ENCODE measurements at regions not wholly inside any gene's neighbourhood (a gene's known extent, or its start where the extent isn't known, plus 50 kb on each side); places are given as distances from the start of the nearest gene placed in this dataset.
"Not testable (repeated sequence)": the region's sequence is repeated elsewhere in the genome, so short reads cannot be mapped to it uniquely, and the experiment has no call there.

DNA sequence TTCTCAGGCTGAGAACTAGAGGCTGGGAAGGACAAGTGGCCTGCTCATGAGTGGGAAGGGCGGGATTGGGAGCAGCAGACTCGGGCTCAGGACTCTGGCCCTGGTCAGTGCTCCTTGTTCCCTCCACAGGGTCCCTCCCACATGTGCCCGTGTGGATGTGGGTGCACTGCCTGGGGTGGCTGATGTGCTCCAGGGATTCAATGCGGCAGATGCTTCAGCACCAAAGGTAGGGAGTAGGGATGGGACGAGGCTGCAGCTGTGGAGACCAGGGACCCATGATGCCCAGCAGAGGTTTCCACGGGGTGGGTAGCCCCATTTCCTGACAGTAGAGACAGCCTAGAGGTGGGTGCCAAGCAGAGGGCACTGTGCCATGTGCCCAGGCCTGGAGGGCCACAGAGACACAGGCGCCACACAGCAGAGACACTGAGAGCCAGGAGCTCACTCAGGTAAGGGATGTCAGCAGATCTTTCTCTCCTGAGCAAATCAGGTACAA is 89.5 kb downstream of the GGTLC2 start:
- H3K27me3 Mint-ChIP-seq (ENCODE audit: low read depth) = peaks cover 91% of the 10 kb centered on the region
- H3K36me3 Mint-ChIP-seq (ENCODE audit: low read depth) = no peaks in the 10 kb centered on the region
- no peaks in the 10 kb centered on the region for H3K4me1 Mint-ChIP-seq
- no peak overlapping the region for H3K27ac Mint-ChIP-seq (ENCODE audit: unreplicated experiment)
- no peak overlapping the region for H3K4me3 Mint-ChIP-seq
- H3K9me3 Mint-ChIP-seq = peaks cover 4% of the 10 kb centered on the region
- TF ChIP-seq, protein P1, sequence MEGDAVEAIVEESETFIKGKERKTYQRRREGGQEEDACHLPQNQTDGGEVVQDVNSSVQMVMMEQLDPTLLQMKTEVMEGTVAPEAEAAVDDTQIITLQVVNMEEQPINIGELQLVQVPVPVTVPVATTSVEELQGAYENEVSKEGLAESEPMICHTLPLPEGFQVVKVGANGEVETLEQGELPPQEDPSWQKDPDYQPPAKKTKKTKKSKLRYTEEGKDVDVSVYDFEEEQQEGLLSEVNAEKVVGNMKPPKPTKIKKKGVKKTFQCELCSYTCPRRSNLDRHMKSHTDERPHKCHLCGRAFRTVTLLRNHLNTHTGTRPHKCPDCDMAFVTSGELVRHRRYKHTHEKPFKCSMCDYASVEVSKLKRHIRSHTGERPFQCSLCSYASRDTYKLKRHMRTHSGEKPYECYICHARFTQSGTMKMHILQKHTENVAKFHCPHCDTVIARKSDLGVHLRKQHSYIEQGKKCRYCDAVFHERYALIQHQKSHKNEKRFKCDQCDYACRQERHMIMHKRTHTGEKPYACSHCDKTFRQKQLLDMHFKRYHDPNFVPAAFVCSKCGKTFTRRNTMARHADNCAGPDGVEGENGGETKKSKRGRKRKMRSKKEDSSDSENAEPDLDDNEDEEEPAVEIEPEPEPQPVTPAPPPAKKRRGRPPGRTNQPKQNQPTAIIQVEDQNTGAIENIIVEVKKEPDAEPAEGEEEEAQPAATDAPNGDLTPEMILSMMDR (conservative IDR thresholded peaks at IDR 0.05) = no peak
- no peak for DNase-seq (ENCODE audit: low read depth, low spot score)

DNA sequence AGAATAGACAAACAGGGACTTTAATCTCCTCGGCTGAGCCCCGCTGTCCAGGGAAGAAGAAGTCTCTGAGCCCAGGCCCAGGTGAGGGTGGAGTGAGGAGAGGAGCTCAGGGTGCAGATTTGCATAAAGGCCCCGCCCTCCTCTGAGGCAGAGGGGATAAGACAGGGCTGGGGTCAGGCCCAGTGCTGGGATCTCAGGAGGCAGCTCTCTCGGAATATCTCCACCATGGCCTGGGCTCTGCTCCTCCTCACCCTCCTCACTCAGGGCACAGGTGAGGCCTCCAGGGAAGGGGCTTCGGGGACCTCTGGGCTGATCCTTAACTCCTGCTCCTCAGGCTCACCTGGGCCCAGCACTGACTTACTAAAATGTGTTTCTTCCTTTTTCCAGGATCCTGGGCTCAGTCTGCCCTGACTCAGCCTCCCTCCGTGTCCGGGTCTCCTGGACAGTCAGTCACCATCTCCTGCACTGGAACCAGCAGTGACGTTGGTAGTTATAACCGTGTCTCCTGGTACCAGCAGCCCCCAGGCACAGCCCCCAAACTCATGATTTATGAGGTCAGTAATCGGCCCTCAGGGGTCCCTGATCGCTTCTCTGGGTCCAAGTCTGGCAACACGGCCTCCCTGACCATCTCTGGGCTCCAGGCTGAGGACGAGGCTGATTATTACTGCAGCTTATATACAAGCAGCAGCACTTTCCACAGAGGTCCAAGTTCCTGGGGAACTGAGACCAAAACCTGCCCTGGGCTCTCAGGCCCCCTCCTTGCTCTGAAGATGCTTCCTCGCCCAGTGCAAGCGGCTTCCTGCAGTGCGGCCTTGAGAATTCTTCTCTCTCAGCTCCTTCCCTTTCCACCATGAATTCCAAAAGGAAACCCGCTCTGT is 90.2 kb downstream of the GGTLC2 start:
- H3K9me3 Mint-ChIP-seq; H3K4me3 Mint-ChIP-seq; DNase-seq (ENCODE audit: low read depth, low spot score); H3K36me3 Mint-ChIP-seq (ENCODE audit: low read depth); H3K4me1 Mint-ChIP-seq; H3K27ac Mint-ChIP-seq (ENCODE audit: unreplicated experiment): not testable (repeated sequence)
- H3K27me3 Mint-ChIP-seq (ENCODE audit: low read depth) = peaks cover 91% of the 10 kb centered on the region

DNA sequence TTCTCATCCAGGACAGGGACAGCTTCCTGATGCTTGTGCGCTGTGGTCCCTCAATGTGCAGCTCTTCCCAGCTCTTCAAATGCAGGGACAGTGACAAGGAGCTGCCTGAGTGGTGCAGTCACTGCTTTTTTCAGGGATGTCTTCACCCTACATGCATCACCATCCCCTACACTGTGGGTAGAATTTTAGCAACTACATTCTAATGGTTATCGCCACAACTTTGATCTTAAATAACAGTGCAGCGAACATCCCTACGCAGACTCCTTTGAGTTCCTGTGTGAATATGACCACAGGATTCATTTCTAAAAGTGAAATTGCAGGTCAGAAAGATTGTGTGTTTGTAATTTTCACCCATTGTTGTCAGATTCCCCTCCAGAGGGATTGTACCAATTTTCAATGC is 90.9 kb downstream of the GGTLC2 start:
- H3K4me1 Mint-ChIP-seq; H3K4me3 Mint-ChIP-seq; DNase-seq (ENCODE audit: low read depth, low spot score); H3K27ac Mint-ChIP-seq (ENCODE audit: unreplicated experiment); H3K9me3 Mint-ChIP-seq; H3K36me3 Mint-ChIP-seq (ENCODE audit: low read depth): not testable (repeated sequence)
- H3K27me3 Mint-ChIP-seq (ENCODE audit: low read depth) = peaks cover 91% of the 10 kb centered on the region

DNA sequence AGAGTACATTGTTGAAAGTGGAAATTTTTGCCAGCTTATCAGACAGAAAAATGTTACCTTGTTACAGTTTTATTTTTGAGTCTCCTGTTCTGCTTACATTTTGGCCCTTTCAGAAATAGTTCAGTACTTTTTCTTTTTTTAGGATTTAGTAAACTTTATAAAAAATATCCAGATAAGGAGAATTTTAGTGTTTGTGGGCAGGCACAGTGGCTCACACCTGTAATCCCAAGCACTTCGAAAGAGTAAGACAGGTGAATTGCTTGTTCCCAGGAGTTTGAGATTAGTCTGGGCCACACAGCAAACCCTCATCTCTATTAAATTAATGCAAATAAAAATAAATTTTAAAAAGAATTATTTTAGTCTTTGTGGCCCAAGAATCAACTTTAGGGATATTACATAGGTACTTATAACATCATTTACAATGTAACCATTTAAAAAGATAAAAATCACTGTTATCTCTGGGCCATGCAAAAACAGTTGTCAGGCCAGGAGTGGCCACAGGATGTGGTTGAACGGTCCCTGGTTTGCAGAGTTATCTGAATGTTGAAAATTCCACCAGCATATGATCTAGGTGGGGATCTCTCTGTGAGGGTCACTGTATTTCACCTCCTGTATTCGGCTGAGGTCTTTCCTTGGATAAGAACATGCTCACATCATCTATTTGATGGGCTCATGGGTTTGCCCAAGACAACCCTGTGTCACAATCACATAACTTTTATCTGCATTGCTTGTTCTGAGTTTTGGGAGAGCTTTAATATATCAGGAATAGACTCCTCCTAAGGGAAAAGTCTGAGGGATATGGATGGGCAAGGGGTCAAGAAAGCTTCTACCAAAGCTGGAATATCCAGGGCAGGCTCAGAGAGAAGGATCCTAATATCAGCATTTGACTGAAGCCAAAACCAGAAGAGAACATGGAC is 91.5 kb downstream of the GGTLC2 start:
- Mint-ChIP-seq H3K27me3 (ENCODE audit: low read depth) (peaks cover 91% of the 10 kb centered on the region), H3K4me1 (no peaks in the 10 kb centered on the region), H3K27ac (ENCODE audit: unreplicated experiment) (no peak overlapping the region), H3K4me3 (no peak overlapping the region), H3K9me3 (peaks cover 4% of the 10 kb centered on the region), H3K36me3 (ENCODE audit: low read depth) (no peaks in the 10 kb centered on the region)
- no peak for DNase-seq (ENCODE audit: low read depth, low spot score)
- TF ChIP-seq, protein P1 (conservative IDR thresholded peaks at IDR 0.05) = no peak

DNA sequence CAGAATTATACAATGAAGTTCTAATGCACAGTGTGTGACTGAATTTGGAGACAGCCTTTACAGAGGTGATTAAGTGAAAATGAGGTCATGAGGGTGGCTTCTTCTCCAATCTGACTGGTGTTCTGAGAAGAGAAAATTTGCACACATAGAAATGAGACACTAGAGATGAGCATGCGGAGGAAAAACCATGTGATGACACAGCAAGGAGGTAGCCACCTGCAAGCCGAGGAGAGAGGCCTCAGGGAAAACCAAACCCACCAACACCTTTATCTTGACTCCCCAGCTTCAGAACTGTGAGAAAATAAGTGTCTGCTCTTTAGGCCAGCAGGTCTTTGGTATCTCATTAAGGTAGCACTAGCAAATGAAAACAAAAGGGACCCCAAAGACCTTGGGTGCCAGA is 93.2 kb downstream of the GGTLC2 start:
- no peaks in the 10 kb centered on the region for H3K4me1 Mint-ChIP-seq

DNA sequence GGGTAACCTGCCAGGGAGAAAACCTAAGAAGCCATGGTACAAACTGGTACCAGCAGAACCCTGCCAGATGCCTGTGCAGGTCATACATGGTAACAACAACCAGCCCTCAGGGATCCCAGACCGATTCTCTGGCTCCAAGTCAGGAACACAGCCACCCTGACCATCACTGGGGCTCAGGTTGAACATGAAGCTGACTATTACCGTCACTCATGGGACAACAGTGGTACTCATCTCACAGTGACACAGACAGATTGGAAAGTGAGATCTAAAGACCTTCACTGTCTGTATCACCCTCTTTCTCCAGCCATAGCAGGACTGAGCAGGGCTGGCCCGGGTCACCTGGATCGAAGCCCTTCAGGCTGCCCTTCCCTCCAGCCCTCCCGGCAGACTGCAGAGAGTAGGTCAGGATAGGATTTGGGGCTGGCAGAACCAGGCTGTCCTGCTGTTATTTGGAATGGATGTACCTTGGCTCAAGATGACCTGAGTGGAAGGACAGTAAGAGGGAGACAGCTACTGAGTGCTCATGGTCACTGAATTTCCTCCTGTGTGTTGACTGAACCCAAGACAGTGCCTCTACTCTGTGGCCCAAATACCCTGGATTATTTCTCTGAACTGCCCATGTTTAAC is 94.7 kb downstream of the GGTLC2 start:
- Mint-ChIP-seq H3K27ac (ENCODE audit: unreplicated experiment) (no peak overlapping the region), H3K36me3 (ENCODE audit: low read depth) (no peaks in the 10 kb centered on the region), H3K4me1 (no peaks in the 10 kb centered on the region), H3K4me3 (no peak overlapping the region), H3K27me3 (ENCODE audit: low read depth) (peaks cover 98% of the 10 kb centered on the region), H3K9me3 (peaks cover 4% of the 10 kb centered on the region)
- TF ChIP-seq, protein P1 (conservative IDR thresholded peaks at IDR 0.05) = no peak
- DNase-seq (ENCODE audit: low read depth, low spot score) = no peak

More for the DNA sequence above, 93.2 kb downstream of the GGTLC2 start:
- Mint-ChIP-seq H3K9me3 (peaks cover 4% of the 10 kb centered on the region), H3K27me3 (ENCODE audit: low read depth) (peaks cover 97% of the 10 kb centered on the region), H3K27ac (ENCODE audit: unreplicated experiment) (no peak overlapping the region), H3K36me3 (ENCODE audit: low read depth) (no peaks in the 10 kb centered on the region), H3K4me3 (no peak overlapping the region)
- TF ChIP-seq, protein P1 (conservative IDR thresholded peaks at IDR 0.05) = no peak
- no peak for DNase-seq (ENCODE audit: low read depth, low spot score)

Measured in neural crest cell (in vitro differentiated cells).